K562 (cell line): ENCODE measurements at regions not wholly inside any gene's neighbourhood (a gene's known extent, or its start where the extent isn't known, plus 50 kb on each side); places are given as distances from the start of the nearest gene placed in this dataset.

ENCODE experiments used
- HDGF ChIP-seq: fragments of 450-650 bp; IDR thresholded peaks from 2 replicates; pipeline ENCODE4 v1.6.1; 2016
- NR3C1 ChIP-seq: sonication (generic); formaldehyde crosslinking; IDR thresholded peaks from 2 replicates; pipeline ENCODE4 v1.8.1; 2022; ENCODE audit warnings: missing genetic modification reagents
- TAF1 ChIP-seq: IDR thresholded peaks from 2 replicates; pipeline ENCODE4 v1.6.1; 2011; ENCODE audit warnings: mild to moderate bottlenecking, low read length, moderate library complexity; ENCODE audit not compliant: insufficient read depth, control insufficient read depth, severe bottlenecking; ENCODE audit errors: extremely low read depth
- TF ChIP-seq, protein P1 (sequence below), 3 experiments: IDR thresholded peaks in 2 of 3; conservative IDR thresholded peaks in 1 of 3; 2 replicates each; pipeline ENCODE4 v1.5.1; 2011 to 2012; ENCODE audit warnings: low read length in 3 of 3, mild to moderate bottlenecking in 3 of 3, control low read depth in 2 of 3, improper control_type of control experiment in 1 of 3, inconsistent platforms in 1 of 3, low read depth in 1 of 3, mixed read lengths in 1 of 3, moderate library complexity in 1 of 3; ENCODE audit not compliant: insufficient read depth in 2 of 3
- TF ChIP-seq, protein P2 (sequence below), 3 experiments: fragments of 200-800 bp in 1 of 3; sonication (Bioruptor generic) in 1 of 3; sonication (generic) in 1 of 3; formaldehyde crosslinking in 1 of 3; IDR thresholded peaks; 2 replicates each; pipeline versions ENCODE4 v1.6.1 to v1.8.0; 2016 to 2022; ENCODE audit warnings: mild to moderate bottlenecking in 2 of 3, missing compliant biosample characterization in 2 of 3, missing genetic modification characterization in 2 of 3, missing genetic modification reagents in 1 of 3

- TF ChIP-seq, protein P1, sequence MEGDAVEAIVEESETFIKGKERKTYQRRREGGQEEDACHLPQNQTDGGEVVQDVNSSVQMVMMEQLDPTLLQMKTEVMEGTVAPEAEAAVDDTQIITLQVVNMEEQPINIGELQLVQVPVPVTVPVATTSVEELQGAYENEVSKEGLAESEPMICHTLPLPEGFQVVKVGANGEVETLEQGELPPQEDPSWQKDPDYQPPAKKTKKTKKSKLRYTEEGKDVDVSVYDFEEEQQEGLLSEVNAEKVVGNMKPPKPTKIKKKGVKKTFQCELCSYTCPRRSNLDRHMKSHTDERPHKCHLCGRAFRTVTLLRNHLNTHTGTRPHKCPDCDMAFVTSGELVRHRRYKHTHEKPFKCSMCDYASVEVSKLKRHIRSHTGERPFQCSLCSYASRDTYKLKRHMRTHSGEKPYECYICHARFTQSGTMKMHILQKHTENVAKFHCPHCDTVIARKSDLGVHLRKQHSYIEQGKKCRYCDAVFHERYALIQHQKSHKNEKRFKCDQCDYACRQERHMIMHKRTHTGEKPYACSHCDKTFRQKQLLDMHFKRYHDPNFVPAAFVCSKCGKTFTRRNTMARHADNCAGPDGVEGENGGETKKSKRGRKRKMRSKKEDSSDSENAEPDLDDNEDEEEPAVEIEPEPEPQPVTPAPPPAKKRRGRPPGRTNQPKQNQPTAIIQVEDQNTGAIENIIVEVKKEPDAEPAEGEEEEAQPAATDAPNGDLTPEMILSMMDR (IDR thresholded peaks at IDR 0.05 in 2 of 3, conservative IDR thresholded peaks at IDR 0.05 in 1 of 3; ENCODE audit: insufficient read depth in 2 of 3, low read depth in 1 of 3, low read length in 3 of 3) = no peak
- TF ChIP-seq HDGF (no peak), NR3C1 (CRISPR knock-in tag) (no peak), TAF1 (no peak)
- TF ChIP-seq, protein P2, sequence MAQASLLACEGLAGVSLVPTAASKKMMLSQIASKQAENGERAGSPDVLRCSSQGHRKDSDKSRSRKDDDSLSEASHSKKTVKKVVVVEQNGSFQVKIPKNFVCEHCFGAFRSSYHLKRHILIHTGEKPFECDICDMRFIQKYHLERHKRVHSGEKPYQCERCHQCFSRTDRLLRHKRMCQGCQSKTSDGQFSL (CRISPR knock-in tag; IDR thresholded peaks at IDR 0.05) = no peak
- TF ChIP-seq, protein P2 (tag; IDR thresholded peaks at IDR 0.05) = no peak
These were observed 619.8 kb upstream of the CELF2 start for GRCh38 chr10:10397906-10398305.
